NCI-H446 treated with DMSO at 0.1 percent for 48 hours (cell line): ENCODE measurements at regions not wholly inside any gene's neighbourhood (a gene's known extent, or its start where the extent isn't known, plus 50 kb on each side); places are given as distances from the start of the nearest gene placed in this dataset.

ENCODE experiments used
- DNase-seq: peaks from one replicate; lab custom pipeline; 2025; lab: John Stamatoyannopoulos, UW

DNA sequence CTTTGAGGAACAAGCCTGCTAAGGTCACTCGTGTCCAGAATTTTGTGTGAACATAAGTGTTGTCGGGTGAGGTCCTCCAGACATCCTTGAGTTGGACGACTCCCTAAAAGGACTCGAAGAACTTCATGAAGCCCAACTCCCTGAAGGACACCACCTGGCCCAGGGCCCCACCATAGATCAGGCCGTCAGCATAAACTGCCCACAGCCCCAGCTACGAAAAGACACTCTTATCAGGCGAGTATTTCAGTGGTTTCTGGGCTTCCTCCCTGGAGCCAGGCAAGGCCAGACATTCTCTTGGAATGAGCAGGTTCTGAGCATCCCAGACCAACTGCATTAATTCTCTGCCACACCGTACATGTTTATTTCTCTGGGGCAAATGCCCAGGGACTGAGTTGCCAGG is 170.1 kb downstream of the IGLL1 start:
- DNase-seq = no peak

DNA sequence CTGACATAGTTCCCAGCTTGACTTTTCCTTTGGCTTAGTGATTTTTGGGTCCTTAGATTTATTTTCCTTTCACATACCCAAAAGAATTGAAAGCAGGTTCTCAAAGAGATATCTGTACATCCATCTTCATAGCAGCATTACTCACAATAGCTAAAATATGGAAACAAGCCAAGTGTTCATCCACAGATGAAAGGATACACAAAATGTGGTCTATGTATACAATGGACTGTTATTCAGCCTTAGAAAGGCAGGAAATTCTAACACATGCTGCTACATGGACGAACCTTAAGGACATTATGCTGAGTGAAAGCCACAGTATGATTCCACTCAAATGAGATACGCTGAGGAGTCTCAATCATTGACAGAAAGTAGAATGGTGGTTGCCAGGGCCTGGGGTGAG is 171.8 kb downstream of the IGLL1 start:
- DNase-seq = no peak

DNA sequence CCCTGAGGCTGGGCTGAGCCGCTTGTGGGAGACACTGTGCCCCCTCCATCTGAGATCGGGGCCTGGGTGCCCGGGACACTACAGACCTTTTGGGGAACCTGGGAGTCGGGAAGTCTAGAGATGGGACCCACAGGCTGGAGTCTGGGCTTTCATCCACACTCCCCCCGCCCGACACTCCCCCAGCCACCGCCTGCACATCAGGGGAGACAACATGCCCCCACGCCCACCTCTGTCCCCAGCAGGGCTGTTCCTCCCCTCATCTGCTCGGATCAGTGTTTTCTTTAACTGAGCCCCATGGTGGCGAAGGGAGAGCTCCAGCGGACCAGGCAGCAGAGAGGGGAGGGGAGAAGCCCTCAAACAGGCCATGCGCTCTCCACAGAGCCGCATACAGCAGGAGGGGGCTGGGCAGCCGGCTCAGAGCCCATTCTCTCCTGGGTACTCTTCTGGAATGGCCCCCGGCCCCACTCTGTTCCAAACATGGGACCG is 174.7 kb downstream of the IGLL1 start:
- DNase-seq = no peak

DNA sequence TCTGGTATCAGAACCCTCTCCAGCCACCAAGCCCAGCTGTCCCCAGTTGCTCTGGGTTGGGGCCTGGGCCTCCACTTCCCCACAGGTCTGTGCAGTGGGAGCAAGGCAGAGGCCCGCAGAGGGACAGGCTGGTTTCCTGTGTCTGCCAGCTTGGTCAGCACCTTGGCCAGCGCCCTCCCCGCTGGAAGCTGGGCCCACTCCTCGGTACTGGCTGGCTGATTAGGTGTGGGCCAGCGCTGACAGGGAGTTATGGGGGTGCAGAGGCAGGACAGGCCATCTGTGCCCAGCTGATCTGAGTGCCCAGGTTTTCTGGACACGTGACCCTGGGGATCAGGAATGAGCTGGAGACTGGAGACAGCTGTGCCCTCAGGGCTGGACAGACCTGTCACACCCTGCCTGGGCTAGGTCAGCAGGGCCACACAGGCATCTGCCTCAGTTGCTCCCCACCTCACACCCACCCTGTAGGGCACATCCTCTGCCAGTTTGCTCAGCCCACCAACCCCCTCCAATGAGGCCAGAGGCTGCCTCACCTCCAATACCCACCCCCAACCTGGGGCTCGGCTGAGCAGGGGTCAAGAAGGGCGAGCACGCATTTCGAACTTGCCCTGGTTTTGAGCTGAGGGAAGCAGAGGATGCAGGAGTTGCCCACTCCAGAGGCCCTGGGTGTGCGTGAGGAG is 175.3 kb downstream of the IGLL1 start:
- DNase-seq = no peak

DNA sequence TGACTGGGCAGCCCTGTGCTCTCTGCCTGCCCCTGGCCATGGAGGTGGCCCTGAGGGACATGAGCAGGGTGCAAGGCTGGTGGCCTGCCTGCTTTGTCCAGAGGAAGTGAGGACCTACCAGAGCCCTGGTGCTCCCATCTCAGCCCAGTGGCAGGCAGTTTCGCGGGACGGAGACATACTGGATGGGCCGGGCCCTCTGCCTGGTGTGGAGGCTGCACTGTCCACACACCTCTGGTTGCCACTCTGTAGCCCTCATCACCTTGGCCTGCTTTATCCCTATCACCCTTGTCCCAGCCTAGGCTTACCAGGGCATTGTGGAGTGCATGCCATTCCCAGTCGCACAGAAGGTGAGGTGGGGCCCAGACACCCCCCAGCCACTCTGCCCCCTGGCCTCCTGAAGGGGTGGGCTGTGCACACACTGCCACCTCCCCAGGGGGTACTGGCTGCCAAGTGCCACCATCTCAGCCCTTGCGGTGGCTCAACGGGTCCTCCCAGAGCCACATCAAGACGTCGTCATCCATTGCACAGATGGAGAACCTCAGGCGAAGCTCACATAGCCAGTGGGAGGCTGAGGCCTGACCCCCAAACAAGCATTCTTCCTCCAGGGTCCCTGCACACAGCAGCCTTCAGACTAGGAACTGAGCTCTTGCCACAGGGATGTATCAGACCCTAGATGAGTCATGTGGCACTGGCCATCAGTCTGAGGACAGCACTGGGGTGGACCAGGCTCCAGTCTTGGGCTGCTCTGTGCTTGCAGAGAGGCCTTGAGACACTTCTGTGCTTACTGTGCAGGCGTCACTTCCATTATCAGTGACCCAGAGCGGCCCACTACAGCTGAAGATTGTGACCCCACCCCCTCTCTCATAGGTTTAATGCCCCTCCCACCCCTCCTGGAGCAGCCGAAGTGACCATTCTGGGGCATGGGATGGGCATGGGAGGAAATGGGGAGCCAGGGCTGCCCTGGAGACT is 176.1 kb downstream of the IGLL1 start:
- no peak for DNase-seq

DNA sequence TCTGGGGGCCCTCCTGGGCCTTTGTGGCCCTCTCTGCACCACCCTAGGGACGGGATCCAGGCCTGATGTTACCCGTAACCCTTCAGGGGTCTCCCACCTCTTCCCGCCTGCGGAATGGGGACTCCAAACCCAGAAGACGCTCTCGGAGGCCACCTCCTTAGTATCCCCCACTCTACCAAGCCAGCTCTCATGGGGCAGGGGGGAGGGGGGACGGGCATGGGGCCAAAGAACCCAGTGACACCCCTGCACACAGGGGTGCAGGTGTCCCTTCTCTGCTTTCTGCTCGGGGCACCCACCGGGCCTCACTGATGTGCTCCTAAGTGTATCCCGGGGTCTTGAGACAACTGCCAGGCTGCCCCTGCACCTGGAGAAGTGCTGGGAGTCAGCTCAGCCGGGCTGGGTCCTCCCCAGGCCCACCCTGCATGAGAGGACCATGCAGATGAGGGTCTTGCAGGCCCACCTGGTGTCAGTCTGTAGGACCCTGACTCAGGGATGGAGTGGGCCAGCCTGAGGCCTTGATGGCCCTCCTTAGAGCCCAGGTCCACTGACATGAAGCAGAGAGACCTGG is 176.9 kb downstream of the IGLL1 start:
- DNase-seq = no peak

DNA sequence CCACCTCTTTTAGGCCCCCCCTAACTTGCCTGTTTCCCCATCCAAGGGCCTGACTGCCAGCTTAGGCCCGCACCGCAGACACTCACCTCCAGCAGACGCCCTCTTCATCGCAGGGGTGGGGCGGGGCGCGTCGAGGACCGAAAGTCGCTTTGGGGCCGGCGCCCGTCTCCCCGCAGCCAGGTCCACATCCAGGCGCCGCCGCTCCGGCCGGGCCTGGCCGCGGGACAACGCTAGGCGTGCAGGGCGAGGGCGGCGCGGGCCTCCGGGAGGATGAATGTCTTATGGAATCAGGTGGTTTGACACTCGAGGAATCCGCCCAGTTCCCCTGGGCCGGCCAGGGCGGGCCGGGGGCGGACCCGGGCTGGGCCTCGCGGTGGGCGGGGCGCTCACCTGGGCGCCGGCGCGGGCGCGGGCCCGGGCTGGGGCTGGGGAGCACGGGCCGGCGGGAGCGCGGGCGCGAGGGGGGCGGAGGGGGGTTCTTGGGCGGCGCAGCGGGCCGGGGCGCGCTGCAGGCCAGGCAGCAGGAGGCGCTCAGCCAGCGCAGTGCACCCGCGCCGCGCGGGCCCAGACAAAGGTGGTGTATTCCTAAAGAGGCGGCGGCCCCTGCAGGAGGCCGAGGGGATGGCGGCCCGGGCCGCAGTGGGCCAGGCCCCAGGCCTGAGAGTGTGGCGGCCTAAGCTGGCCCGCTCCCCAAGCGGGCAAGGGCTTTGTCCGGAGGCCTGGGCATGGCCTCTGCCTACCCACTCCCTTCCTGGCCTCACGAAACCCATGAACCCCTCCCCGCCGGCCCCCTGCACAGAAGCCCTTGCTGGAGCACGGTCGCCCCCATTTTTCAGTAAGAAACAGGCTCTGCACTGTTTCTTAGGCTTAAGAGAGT is 177.6 kb downstream of the IGLL1 start:
- DNase-seq = no peak

DNA sequence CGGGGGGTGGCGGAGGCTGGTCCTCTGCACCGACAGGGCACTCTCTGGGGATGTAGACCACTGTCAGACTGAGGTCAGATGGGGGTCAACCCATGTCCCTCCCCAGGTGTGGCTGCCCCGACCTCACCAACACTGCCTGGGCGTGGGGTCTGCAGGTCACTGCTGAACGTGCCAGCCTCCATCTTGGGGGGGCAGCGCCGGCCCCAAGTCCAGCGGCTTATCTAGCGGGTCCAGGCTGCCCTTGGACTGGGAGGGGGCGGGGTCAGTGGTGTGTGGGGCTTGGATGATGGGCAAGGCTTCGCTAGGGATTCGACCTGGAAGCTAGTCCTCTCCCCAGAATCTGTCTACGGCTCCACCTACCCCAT is 178.2 kb downstream of the IGLL1 start:
- DNase-seq = no peak

DNA sequence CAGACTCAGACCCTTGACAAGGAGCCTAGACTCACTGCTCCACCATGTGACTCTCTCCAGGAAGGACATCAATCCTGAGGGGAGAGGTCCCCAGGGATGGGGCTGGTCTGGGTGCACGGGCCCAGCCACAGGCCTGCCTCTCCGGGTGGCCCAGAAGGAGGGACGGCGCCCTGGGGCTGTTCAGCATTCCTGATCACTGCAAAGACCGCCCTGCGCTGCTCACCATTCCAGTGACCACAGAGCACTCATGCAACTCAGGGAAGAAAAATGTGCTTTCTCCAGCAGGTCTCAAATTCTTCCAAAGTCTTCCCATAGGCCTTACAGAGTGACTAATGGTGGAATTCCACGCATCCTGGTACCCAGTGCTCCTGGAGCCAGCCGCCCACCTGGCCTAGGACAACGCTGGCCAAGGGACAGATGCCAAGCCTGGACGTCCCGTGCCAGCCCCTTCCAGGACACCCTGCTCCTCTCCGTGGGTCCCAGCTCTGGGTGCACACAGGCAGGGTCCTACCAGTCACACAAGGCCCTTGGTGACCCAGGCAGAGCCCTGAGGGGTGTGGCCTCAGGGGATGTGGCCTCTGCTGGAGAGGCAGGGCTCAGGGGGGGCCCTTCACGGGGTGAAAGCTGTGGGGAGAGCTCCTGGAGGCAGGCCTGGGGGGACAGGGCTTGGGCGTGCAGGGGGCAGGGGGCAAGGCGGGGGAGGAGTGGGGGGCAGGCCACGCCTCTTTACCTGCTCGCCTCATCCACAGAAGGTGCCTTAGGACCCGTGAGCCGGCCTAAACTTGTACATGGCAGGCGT is 178.8 kb downstream of the IGLL1 start:
- no peak for DNase-seq

DNA sequence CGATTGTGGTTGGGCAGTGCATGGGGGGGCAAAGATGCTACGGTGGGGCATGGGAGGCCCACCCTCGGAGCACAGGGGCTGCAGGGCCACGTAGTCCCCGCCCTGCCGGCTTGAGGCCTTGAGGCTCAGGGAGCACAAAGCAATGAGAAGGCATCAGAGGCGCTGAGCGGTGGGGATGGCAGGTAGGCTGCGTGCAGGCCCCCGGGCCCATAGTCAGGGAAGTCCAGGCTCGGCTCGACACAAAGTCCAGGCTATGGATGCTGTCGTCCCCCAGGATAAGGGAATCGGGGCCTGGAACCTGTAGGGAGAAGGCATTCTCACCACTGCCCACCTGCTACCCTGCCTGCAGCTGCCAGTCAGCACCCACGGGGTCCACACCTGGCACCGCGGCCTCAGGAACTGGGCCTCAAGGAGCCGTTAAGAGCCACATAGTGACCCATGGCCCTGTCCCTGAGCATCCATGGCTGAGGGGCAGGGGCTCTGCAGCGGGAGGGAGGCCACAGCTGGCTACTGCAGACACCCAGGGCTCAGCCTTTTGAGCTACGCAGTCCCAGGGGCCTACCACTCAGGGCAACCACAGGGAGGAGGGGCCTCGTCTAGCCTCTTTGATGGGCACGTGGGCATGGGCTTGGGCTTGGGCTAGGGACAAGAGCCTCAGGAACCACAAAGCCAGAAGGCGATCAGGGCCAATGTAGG is 179.7 kb downstream of the IGLL1 start:
- no peak for DNase-seq

DNA sequence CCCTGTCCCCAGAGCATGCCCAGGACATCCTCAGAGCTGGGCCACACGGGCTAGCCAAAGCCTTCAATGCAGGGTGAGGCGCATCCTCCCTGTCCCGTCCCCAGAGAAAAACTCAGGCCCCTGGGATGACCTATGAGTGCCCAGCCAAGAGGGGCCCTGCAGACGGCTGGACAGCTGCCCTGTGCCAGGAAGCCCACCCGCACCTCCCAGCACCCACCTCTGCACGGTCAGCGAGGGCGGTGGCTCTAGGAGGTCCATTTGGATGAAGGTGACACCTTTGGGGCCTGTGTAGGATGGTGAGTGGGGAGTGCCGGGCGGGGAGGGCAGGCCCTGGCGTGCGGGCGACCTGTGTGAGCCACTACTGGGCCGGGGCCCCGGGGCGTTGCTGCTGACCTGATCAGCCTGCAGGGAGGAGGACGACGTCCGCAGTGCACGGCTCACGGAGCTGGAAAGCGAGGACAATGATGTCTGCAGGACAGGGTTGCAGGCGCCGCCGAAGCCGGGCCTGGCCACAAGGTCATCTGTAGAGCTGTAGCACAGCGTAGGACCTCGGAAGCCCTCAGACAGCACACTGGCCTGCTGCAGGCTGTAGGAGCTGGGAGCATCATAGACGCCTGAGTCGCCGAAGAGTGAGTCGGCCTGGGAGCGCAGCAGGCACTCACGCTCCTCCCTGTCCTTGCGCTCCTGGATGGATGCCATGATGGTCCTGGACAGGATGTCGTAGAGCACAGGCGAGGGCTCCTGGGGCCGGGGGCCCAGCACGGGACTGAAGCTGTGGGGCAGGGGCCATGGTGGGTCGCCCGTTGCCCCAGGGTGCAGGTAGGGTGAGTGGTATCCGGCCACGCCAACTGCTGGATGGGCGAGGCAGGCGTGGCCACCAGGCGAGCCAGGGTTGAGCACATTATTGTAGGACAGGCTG is 180.5 kb downstream of the IGLL1 start:
- DNase-seq = no peak

DNA sequence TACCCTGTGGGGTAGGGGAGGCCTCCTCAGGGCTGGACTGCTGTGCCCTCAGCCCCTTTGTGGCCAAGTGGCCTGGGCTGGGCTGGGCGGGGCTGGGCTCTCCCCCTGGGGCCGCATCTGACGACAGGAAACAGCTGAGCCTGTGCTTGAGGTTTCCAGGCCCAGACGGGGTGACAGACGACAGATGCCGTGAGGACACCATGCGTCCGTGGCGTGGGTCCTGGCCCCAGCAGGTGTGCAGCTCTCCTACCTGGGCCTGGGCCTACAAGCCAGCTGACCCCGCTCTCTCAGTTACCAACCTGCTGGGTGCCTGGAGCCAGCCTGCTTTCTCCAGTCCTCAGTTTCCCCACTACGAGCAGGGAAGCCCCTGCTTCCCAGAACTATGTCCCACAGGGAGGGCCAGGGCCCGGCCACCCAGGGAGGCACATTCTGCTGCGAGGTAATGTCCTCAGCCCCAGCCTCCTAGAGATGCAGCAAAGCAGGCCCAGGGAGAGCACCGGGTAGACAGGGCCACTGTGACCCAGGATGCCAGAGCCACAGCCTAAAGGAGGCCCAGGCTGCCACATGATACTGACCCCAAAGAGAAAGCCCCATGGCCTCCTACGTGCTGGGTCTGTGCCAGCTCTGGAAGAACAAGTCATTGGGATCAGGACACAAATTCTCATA is 181.3 kb downstream of the IGLL1 start:
- DNase-seq = no peak

DNA sequence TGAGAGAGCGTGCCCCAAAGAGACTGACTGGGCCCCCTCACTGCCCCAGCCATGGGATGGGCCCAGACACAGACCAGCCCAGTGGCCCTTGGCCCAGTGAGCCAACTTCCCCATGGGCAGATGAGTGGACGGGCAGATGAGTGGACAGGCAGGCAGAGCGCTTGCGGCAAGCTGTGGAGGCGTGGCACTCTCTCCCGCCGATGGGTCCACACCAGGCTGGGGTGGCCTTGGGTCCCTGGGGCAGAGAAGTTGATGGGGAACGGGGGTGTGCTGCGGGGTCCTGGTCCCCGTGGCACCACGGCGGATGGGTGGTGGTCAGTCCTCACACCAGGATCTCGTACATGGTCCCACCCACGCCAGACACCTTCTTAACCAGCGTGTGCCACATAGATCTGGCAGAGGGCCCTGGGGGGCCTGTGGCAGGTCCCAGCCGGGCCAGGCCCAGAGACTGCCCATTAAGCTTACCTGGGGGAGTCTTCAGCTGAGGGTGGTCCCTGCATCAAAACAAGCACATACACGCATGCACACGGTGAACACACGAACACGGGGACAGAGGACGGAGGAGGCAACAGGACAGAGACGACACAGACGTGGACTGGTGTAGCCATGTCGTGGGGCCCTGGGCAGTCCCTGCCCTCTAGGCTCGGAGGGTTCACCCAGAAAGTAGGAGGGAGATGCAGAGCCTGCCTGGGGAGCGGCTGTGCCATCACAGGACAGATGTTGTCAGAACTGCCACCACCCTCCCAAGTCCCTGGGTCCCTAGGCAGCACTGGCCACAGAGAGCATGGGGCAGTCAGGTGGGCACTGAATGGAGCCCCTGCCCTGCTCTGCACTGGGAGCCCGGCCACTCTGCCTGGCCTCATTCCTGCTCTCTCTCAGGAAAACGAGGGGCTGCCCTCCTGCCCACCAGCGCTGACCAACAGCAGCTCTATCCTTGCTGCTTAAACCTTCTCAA is 182.2 kb downstream of the IGLL1 start:
- DNase-seq = no peak

DNA sequence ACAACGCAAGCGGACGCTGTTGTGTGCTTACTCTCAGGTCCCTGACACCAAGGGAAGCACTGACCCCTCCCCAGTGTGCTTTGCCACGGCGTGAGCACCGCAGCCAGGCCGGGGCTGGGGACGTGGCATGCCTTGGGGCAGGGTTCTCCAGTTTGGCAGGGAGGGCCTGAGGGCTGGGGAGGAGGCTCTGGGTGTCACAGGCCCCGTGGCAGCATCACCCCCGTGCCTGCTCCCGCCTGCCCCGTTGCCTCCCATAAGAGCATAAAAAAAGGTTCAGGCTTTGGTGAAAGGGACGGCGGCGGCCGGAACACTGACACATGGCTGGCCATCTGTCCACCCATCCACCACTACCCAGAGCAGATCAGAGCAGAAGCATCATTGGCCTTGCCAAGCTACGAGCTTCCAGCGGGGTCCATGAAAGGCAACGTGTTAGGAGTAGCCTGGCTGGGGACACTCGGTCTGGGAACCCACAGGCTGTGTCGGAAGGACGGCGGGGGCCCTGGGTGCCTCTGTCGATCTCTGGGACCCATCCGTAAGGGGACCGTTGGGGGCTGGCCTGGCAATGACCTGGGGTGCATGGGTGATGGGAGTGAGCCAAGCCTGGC is 183.0 kb downstream of the IGLL1 start:
- DNase-seq = no peak

DNA sequence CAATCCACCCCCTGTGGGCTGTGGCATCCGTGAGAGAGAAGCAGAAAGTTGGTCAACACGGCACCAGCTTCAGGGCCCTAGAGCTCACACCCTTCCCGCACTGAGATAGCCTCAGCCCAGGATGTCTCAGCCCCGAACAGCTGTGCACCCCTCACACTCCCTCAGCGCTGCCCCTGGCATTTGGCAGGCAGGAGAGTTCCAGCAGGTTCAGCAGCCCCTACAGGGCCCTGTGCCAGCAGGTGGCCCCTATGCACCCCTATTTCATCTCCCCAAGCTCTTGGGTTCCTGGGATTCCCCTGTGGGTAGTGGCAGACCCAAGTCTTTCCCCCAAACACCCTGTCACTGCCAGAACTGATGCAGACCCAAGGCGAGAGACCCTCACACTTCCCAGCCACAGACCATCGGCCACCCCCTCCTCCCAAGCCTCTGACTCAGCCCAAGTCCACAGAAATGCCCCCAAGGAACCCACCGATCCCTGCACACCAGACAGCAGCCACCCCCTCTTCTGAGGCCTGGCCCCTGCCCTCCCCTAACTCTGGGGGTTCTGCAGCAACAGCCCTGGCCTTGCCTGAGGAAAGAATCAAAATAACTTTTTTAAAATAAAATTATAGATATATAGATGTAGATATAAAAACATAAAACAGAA is 183.6 kb downstream of the IGLL1 start:
- no peak for DNase-seq

DNA sequence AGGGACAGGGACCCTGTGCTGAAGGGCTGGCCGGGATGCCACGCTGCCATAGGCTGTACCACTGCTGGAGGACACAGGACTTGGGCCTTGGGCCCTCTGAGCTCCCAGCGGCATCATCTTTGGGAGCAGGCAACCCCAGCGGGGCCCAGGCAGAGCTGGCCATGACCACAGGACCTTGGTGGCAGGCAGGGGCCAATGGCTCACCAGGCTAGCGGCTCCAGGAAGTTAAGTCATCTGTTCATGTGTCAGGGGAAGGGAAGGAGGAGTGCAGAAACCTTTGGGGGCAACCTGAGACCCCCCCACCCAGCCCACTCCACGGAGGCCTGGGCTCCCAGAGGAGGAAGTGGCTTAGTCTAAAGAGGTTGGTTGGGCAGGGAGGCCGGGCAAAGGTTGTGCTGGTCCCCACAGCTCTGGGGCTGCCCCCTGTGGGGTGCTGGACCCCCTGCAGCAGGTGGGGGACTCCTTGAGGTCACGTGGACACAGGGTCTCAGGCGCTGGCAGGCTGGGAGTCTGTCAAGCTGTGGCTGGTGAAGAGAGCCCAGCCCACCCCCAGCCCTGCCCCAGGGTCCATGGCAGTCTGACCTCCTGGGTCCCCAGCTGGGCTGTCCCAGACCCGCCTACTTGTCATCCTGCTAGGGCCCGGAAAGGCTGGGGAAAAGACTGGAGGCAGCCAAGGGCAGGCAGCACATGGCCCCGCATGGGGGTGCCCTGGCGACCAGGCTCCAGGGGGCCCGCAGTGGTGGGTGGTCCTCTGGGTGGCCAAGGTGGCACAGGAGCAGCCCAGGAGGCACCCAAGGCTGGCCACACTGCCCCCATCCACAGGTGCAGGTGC is 184.3 kb downstream of the IGLL1 start:
- no peak for DNase-seq
